ENCODE measurements at regions not wholly inside any gene's neighbourhood (a gene's known extent, or its start where the extent isn't known, plus 50 kb on each side); places are given as distances from the start of the nearest gene placed in this dataset.

GRCh38 chr2:204060841-204061240 is 124.3 kb downstream of the ICOS start:
- TF ChIP-seq, protein P1, sequence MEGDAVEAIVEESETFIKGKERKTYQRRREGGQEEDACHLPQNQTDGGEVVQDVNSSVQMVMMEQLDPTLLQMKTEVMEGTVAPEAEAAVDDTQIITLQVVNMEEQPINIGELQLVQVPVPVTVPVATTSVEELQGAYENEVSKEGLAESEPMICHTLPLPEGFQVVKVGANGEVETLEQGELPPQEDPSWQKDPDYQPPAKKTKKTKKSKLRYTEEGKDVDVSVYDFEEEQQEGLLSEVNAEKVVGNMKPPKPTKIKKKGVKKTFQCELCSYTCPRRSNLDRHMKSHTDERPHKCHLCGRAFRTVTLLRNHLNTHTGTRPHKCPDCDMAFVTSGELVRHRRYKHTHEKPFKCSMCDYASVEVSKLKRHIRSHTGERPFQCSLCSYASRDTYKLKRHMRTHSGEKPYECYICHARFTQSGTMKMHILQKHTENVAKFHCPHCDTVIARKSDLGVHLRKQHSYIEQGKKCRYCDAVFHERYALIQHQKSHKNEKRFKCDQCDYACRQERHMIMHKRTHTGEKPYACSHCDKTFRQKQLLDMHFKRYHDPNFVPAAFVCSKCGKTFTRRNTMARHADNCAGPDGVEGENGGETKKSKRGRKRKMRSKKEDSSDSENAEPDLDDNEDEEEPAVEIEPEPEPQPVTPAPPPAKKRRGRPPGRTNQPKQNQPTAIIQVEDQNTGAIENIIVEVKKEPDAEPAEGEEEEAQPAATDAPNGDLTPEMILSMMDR (IDR thresholded peaks at IDR 0.05) = no peak
- TF ChIP-seq POLR2A (IDR thresholded peaks at IDR 0.05) (no peak), EP300 (IDR thresholded peaks at IDR 0.05) (no peak)

All from stomach (tissue), 4 donors.